HepG2 (cell line): ENCODE measurements at regions not wholly inside any gene's neighbourhood (a gene's known extent, or its start where the extent isn't known, plus 50 kb on each side); places are given as distances from the start of the nearest gene placed in this dataset.

Source experiments
- ATAC-seq: fragments of 200-7000 bp; cut with Tn5 transposase; 3 replicates; pipeline ENCODE4 v1.9.1; 2020; ENCODE audit warnings: mild to moderate bottlenecking, moderate library complexity
- BruUV-seq: library from RNA; stranded (reverse); fragments of 400-500 nt; replicated peaks from 2 replicates; lab custom pipeline; 2021; lab: Mats Ljungman, UMichigan
- CTCF ChIA-PET: fragments of 300-600 bp; formaldehyde crosslinking; extraction: SDS; loops from one replicate; lab custom pipeline; 2021; ENCODE audit warnings: low total read pairs, inconsistent platforms, low intra/inter-chr PET ratio; lab: Yijun Ruan, JAX
- POLR2A ChIA-PET: fragments of 350-600 bp; sonication (Branson Sonifier 250); formaldehyde crosslinking; loops from one replicate; lab custom pipeline; 2020; ENCODE audit warnings: antibody characterized with exemption, inconsistent platforms; lab: Yijun Ruan, JAX
- DNase-seq: peaks from one replicate; pipeline ENCODE4 v3.0.0-alpha.2; 2015; ENCODE audit warnings: low spot score
- FAIRE-seq: peaks from 3 replicates; lab custom pipeline; 2011; peaks lifted over from hg19 to GRCh38; lab: Jason Lieb, UNC
- H2AFZ ChIP-seq: one replicate; pipeline ENCODE4 v1.6.1; 2011; ENCODE audit warnings: low read length, inconsistent platforms
- H3K27ac ChIP-seq: fragments of 300-600 bp; 3 replicates; pipeline ENCODE4 v1.8.0; 2011; ENCODE audit warnings: mixed run types, mild to moderate bottlenecking, mixed read lengths, low read length, inconsistent platforms; ENCODE audit not compliant: insufficient read depth; ENCODE audit errors: extremely low read length
- H3K27me3 ChIP-seq, 2 experiments: fragments of 200-600 bp in 1 of 2; 2 replicates in 1 of 2; 3 replicates in 1 of 2; pipeline versions ENCODE4 v1.6.0 to v1.8.0; 2011; ENCODE audit warnings: low read length in 2 of 2, mild to moderate bottlenecking in 2 of 2, moderate library complexity in 2 of 2, inconsistent platforms in 1 of 2; ENCODE audit not compliant: insufficient read depth in 2 of 2, control insufficient read depth in 1 of 2
- H3K36me3 ChIP-seq, 2 experiments: fragments of 200-600 bp in 1 of 2; replicated peaks in 1 of 2; 2 replicates in 1 of 2; 3 replicates in 1 of 2; pipeline versions ENCODE4 v1.5.1 to v1.8.0; 2011; ENCODE audit warnings: low read length in 2 of 2, inconsistent platforms in 1 of 2; ENCODE audit not compliant: insufficient read depth in 2 of 2, control insufficient read depth in 1 of 2
- H3K4me1 ChIP-seq: 2 replicates; pipeline ENCODE4 v1.5.1; 2012; ENCODE audit warnings: low read length, inconsistent platforms; ENCODE audit not compliant: insufficient read depth
- H3K4me2 ChIP-seq: 2 replicates; pipeline ENCODE4 v1.6.0; 2011; ENCODE audit warnings: low read depth, low read length, inconsistent platforms
- H3K4me3 ChIP-seq, 3 experiments: fragments of 200-600 bp in 1 of 3; sonication (generic), shearing (Covaris generic) in 1 of 3; replicated peaks in 1 of 3; 2 replicates each; pipeline ENCODE4 v1.5.1; 2011 to 2016; ENCODE audit warnings: low read length in 3 of 3, inconsistent platforms in 2 of 3, low read depth in 2 of 3, mild to moderate bottlenecking in 2 of 3, control low read depth in 1 of 3, mixed read lengths in 1 of 3; ENCODE audit not compliant: insufficient read depth in 1 of 3
- H3K79me2 ChIP-seq: one replicate; pipeline ENCODE4 v1.6.1; 2011; ENCODE audit warnings: low read length, inconsistent platforms; ENCODE audit not compliant: insufficient read depth
- H3K9ac ChIP-seq: 2 replicates; pipeline ENCODE4 v1.6.0; 2011; ENCODE audit warnings: mild to moderate bottlenecking, low read depth, low read length, inconsistent platforms; ENCODE audit not compliant: insufficient read depth
- H3K9me3 ChIP-seq: 2 replicates; pipeline ENCODE4 v1.5.1; 2012; ENCODE audit warnings: mild to moderate bottlenecking, low read length
- H4K20me1 ChIP-seq: 2 replicates; pipeline ENCODE4 v1.6.0; 2011; ENCODE audit warnings: inconsistent platforms, mild to moderate bottlenecking, low read length, moderate library complexity; ENCODE audit not compliant: insufficient read depth
- BRD4 ChIP-seq: sonication (generic); formaldehyde crosslinking; IDR thresholded peaks from 2 replicates; pipeline ENCODE4 v1.4.0; 2020; ENCODE audit warnings: missing genetic modification reagents
- CEBPB ChIP-seq: IDR thresholded peaks from 2 replicates; pipeline ENCODE4 v1.6.1; 2011; ENCODE audit warnings: low read depth, low read length, improper control_type of control experiment, borderline replicate concordance
- CHD2 ChIP-seq: IDR thresholded peaks from 2 replicates; pipeline ENCODE4 v1.6.1; 2011; ENCODE audit warnings: low read depth, low read length, improper control_type of control experiment
- FOXK1 ChIP-seq: sonication (generic); formaldehyde crosslinking; IDR thresholded peaks from 2 replicates; pipeline ENCODE4 v1.4.0; 2020; ENCODE audit warnings: low read depth, missing genetic modification reagents, borderline replicate concordance
- GABPA ChIP-seq, 2 experiments: IDR thresholded peaks; 2 replicates each; pipeline ENCODE4 v1.6.1; 2011 to 2016; ENCODE audit warnings: low read depth in 2 of 2, low read length in 1 of 2, missing biosample characterization in 1 of 2, missing genetic modification characterization in 1 of 2
- JDP2 ChIP-seq: sonication (generic); formaldehyde crosslinking; IDR thresholded peaks from 2 replicates; pipeline ENCODE4 v1.8.1; 2022; ENCODE audit warnings: missing genetic modification reagents, borderline replicate concordance
- RXRB ChIP-seq: IDR thresholded peaks from 2 replicates; pipeline ENCODE4 v1.6.1; 2016; ENCODE audit warnings: borderline replicate concordance, missing genetic modification reagents, missing compliant biosample characterization
- SATB2 ChIP-seq: sonication (generic); formaldehyde crosslinking; IDR thresholded peaks from 2 replicates; pipeline ENCODE4 v1.5.0; 2020; ENCODE audit warnings: missing genetic modification reagents
- SPEN ChIP-seq: sonication (generic); formaldehyde crosslinking; IDR thresholded peaks from 2 replicates; pipeline ENCODE4 v1.5.1; 2020; ENCODE audit warnings: low read depth, mild to moderate bottlenecking, missing genetic modification reagents
- SYNCRIP ChIP-seq: fragments of 200-400 bp; formaldehyde crosslinking; IDR thresholded peaks from 2 replicates; pipeline ENCODE4 v1.6.1; 2018; ENCODE audit warnings: mild to moderate bottlenecking, low read depth, low read length; ENCODE audit not compliant: insufficient read depth
- ZC3H13 ChIP-seq: sonication (generic); formaldehyde crosslinking; IDR thresholded peaks from 2 replicates; pipeline ENCODE4 v1.8.1; 2023; ENCODE audit warnings: mild to moderate bottlenecking, missing genetic modification reagents, moderate library complexity
- ZNF430 ChIP-seq: sonication (generic); formaldehyde crosslinking; IDR thresholded peaks from 2 replicates; pipeline ENCODE4 v1.9.0; 2021; ENCODE audit warnings: mild to moderate bottlenecking, missing genetic modification reagents
- ZNF577 ChIP-seq: sonication (generic); formaldehyde crosslinking; IDR thresholded peaks from 2 replicates; pipeline ENCODE4 v1.4.0; 2020; ENCODE audit warnings: mild to moderate bottlenecking, low read depth, missing genetic modification reagents, borderline replicate concordance
- WGBS: methylation state at CpG from one replicate; pipeline ENCODE4 v1.1.6; 2017; ENCODE audit warnings: low lambda C conversion rate; 5-methylcytosine and 5-hydroxymethylcytosine counted together
- in situ Hi-C: cut with HindIII; loops from 2 replicates; pipeline ENCODE4 v1.10.0; 2017; ENCODE audit warnings: low pct_unique_long_range_greater_than_20kb; ENCODE audit not compliant: extremely low pct_ligation_motif_present
- intact Hi-C: fragments of 100-400 bp; cut with micrococcal nuclease; formaldehyde crosslinking; loops from one replicate; pipeline ENCODE4 v1.10.0; 2022; ENCODE audit not compliant: unreplicated experiment
- TF ChIP-seq, protein P1 (sequence below): sonication (generic); formaldehyde crosslinking; IDR thresholded peaks from 2 replicates; pipeline ENCODE4 v1.5.0; 2020; ENCODE audit warnings: missing genetic modification reagents

DNA sequence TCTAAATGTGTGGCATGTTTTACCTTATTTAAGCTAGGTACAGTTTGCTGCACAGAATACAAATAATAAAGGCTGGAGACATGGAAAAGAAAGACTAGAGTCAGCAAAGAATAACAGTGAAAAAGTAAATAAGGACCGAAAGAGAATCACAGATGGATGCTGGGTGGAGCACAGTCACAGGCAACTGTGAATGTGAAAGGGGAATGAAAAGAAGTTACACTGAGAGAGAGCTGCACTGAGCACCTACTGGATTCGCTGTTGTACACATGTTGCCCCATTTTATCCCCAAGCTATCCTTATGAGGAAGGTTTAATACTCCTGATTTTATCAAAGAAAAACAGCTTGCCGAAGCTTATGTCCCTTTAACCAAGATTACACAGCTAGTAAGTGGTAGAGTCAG lies 165.4 kb upstream of the RGMB start:
- no peak for TF ChIP-seq ZNF430 (CRISPR knock-in tag)
- no peak for TF ChIP-seq SPEN (CRISPR knock-in tag)
- no peak for TF ChIP-seq BRD4 (CRISPR knock-in tag)
- ATAC-seq (no peak), DNase-seq (no peak), FAIRE-seq (no peak)
- intact Hi-C loops (no loop called here), in situ Hi-C loops (no loop called here)
- H3K27ac ChIP-seq: no peak overlapping the region
- H3K9ac ChIP-seq: no peak overlapping the region
- H3K4me2 ChIP-seq: no peak overlapping the region
- H3K4me1 ChIP-seq: no peaks in the 10 kb centered on the region
- 8% methylated on average over 3 of the region's 3 CpGs for WGBS
- no peaks in the 10 kb centered on the region for H3K79me2 ChIP-seq
- H3K4me3 ChIP-seq: no peak overlapping the region
- H3K9me3 ChIP-seq: no peaks in the 10 kb centered on the region
- no peaks in the 10 kb centered on the region for H3K36me3 ChIP-seq
- no peak overlapping the region for H2AFZ ChIP-seq
- H3K27me3 ChIP-seq: no peaks in the 10 kb centered on the region
- ChIA-PET CTCF (no interaction called here), POLR2A (no interaction called here)
- BruUV-seq: no TSS peak
- H4K20me1 ChIP-seq: no peaks in the 10 kb centered on the region

DNA sequence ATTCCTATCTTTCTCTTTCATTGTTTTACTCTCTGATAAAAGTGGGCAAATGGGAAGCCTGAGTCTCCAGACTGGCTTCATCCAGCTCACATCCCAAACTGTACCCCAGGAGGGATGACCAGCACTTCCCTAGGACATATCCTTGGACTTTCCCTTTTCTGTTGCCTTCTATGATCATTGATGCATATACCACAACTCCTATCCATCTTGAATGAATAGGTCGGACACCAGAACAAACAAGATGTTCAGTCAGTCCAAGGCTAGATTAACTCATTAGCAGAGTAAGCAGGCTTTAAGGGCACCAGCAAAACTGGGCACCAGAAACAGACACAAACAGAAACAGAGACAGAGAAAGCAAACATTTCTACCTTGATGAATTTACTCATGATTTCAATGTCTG lies 159.1 kb upstream of the RGMB start:
- Histone ChIP-seq H3K4me1 (no peaks in the 10 kb centered on the region), H3K9me3 (no peaks in the 10 kb centered on the region), H3K4me3 (no peak overlapping the region), H3K9ac (no peak overlapping the region), H3K27me3 (no peaks in the 10 kb centered on the region), H4K20me1 (no peaks in the 10 kb centered on the region), H3K36me3 (no peaks in the 10 kb centered on the region), H2AFZ (no peak overlapping the region), H3K4me2 (no peak overlapping the region), H3K79me2 (no peaks in the 10 kb centered on the region), H3K27ac (no peak overlapping the region)
- in situ Hi-C loops (no loop called here), intact Hi-C loops (no loop called here)
- POLR2A ChIA-PET: no interaction called here
- CTCF ChIA-PET: no interaction called here
- ATAC-seq (no peak), DNase-seq (no peak), FAIRE-seq (no peak)
- no peak for TF ChIP-seq SYNCRIP
- TF ChIP-seq GABPA (IDR thresholded peaks at IDR 0.05; ENCODE audit: low read depth, low read length): no peak
- no peak for TF ChIP-seq GABPA (CRISPR knock-in tag; IDR thresholded peaks at IDR 0.05; ENCODE audit: low read depth)
- TF ChIP-seq SATB2 (CRISPR knock-in tag): no peak
- TF ChIP-seq CHD2: no peak
- no peak for TF ChIP-seq CEBPB
- no peak for TF ChIP-seq ZC3H13 (CRISPR knock-in tag)
- TF ChIP-seq JDP2 (CRISPR knock-in tag): no peak
- no peak for TF ChIP-seq FOXK1 (CRISPR knock-in tag)
- no peak for TF ChIP-seq RXRB (CRISPR knock-in tag)
- TF ChIP-seq ZNF577 (CRISPR knock-in tag): no peak
- TF ChIP-seq, protein P1, sequence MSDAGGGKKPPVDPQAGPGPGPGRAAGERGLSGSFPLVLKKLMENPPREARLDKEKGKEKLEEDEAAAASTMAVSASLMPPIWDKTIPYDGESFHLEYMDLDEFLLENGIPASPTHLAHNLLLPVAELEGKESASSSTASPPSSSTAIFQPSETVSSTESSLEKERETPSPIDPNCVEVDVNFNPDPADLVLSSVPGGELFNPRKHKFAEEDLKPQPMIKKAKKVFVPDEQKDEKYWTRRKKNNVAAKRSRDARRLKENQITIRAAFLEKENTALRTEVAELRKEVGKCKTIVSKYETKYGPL: no peak
- 0% methylated on average over 1 of the region's 1 CpG for WGBS
- BruUV-seq: no TSS peak
